Mucosa of rectum (tissue), 2 donors: ENCODE measurements at regions not wholly inside any gene's neighbourhood (a gene's known extent, or its start where the extent isn't known, plus 50 kb on each side); places are given as distances from the start of the nearest gene placed in this dataset.

Experiments
- H3K27ac ChIP-seq, 2 donors: one replicate each; pipeline ENCODE4 v1.7.0; 2013; ENCODE audit warnings: inconsistent platforms in 2 of 2, low read depth in 2 of 2, low read length in 2 of 2
- H3K27me3 ChIP-seq, 2 donors: one replicate each; pipeline ENCODE4 v1.7.0; 2013; ENCODE audit warnings: low read length in 2 of 2; ENCODE audit not compliant: control insufficient read depth in 2 of 2, insufficient read depth in 2 of 2
- H3K36me3 ChIP-seq, 2 donors: one replicate each; pipeline ENCODE4 v1.7.0; 2013; ENCODE audit warnings: low read length in 2 of 2; ENCODE audit not compliant: control insufficient read depth in 2 of 2, insufficient read depth in 2 of 2
- H3K4me1 ChIP-seq, 2 donors: one replicate each; pipeline ENCODE4 v1.7.0; 2013; ENCODE audit warnings: low read length in 2 of 2, mild to moderate bottlenecking in 1 of 2; ENCODE audit not compliant: control insufficient read depth in 2 of 2, insufficient read depth in 2 of 2
- H3K4me3 ChIP-seq, 2 donors: one replicate each; pipeline ENCODE4 v1.7.0; 2013; ENCODE audit warnings: low read length in 2 of 2
- H3K9ac ChIP-seq, 2 donors: one replicate each; pipeline ENCODE4 v1.7.0; 2013; ENCODE audit warnings: low read length in 2 of 2, low read depth in 1 of 2, mild to moderate bottlenecking in 1 of 2
- H3K9me3 ChIP-seq, 2 donors: one replicate each; pipeline ENCODE4 v1.7.0; 2013; ENCODE audit warnings: low read length in 2 of 2; ENCODE audit not compliant: control insufficient read depth in 2 of 2
- donor health status: healthy.
- donor health status: Normal muscosa, but diverticular disease.

DNA sequence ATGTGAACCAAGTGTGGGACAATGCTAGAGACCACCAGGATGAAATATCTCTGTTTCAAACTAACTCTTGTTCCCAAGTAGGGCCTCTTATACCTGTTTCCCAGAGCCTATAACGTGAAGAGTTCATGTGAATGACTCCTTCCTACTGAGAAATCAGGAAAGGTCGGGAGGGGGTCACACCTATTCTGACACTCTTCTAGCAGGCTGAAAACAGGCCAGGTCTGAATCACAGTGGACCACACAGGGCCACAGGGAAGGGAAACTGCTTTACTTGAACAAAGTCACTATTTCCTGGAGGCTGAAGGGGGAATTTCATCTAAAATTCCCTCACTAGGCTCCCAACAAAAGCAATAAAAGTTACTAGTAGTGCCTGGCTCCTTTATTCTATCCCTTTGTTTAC, 88.4 kb upstream of the BMP2 start:
- Histone ChIP-seq H3K27ac (no peak overlapping the region), H3K9me3 (no peaks in the 10 kb centered on the region), H3K27me3 (no peaks in the 10 kb centered on the region), H3K36me3 (no peaks in the 10 kb centered on the region), H3K4me3 (no peak overlapping the region), H3K4me1 (peaks cover 3 to 10% of the 10 kb centered on the region in 2 donors), H3K9ac (no peak overlapping the region)

DNA sequence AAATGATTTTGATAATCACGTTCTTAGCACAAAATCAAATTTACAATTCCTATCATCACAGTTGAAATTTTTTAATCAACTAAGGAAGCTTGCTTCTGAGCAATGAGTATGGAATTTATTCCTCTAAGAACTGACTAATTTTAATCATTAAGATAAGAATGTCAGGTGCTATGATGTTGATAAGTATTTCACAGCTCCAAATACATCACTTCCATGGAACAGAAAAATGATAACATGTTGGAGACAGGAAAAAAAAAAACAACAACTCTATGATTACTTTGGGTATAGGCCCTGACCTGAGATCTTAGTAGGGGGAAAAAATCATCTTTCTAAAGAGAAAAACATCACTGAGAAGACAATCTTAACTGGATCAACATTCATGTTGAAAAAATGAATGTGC, 89.4 kb upstream of the BMP2 start:
- H3K36me3 ChIP-seq: no peaks in the 10 kb centered on the region
- no peak overlapping the region for H3K4me3 ChIP-seq
- H3K9ac ChIP-seq: no peak overlapping the region
- no peak overlapping the region for H3K27ac ChIP-seq
- H3K9me3 ChIP-seq: no peaks in the 10 kb centered on the region
- no peaks in the 10 kb centered on the region for H3K27me3 ChIP-seq
- H3K4me1 ChIP-seq: peaks cover 3 to 6% of the 10 kb centered on the region in 2 donors

DNA sequence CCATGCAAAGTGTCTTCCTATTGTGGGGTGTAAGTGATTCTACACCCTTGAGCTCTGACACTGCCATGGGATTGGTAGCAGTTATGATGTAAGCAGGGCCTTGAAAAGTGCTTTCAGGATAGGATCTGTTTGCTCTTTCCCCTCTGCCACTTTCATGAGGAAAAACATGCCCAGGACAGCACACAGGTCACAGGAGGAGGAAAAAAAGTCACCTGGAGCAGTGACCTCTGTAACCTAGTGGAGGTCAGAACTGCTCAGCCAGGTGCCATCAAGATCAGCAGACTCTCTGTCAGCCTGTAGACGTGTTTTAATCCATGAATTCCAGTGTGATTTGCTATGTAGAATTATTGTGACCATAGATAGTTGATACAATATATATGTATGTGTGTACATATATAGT, 92.7 kb upstream of the BMP2 start:
- Histone ChIP-seq H3K9ac (no peak overlapping the region), H3K27ac (no peak overlapping the region), H3K27me3 (no peaks in the 10 kb centered on the region), H3K9me3 (no peaks in the 10 kb centered on the region), H3K36me3 (no peaks in the 10 kb centered on the region), H3K4me1 (no peaks in the 10 kb centered on the region), H3K4me3 (no peak overlapping the region)

DNA sequence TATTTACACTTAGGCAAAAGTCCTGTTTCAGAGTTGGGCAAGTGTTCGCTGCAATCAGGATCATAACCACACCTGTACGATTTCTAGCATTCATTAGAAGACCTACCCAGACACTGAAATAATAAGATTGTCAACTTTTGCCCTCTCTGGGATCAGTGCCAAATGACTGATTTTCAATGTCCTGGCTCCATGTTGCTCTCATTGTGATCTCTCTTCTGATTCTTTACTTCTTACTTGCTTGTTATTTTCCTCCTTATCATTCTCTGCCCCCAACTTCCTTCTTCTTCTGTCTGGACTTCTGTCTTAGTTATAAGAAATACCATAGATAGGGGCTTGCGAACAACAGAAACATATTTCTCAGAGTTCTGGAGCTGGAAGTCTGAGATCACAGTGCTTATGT, 94.4 kb upstream of the BMP2 start:
- no peak overlapping the region for H3K9ac ChIP-seq
- no peak overlapping the region for H3K4me3 ChIP-seq

DNA sequence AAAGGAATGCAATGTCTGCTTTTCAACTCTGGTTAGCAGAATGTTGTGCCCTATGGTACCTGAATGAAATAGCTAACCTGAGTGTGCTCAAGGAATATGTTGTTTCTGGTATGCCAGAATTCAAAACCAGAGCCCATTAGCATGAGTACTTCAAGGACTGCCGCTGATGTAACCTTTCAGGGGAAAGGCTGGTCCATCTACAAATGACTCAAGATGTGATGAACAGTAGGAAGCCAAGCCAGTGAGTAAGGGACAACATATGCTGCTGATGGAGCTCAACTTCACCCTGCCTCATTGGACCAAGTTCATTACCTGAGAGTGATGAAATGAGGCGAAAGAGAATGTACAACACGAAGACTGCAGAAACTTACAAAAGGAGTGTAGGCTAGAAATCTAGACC, 95.7 kb upstream of the BMP2 start:
- Histone ChIP-seq H3K4me3 (no peak overlapping the region), H3K27ac (no peak overlapping the region), H3K4me1 (no peaks in the 10 kb centered on the region), H3K9me3 (no peaks in the 10 kb centered on the region), H3K9ac (no peak overlapping the region), H3K27me3 (no peaks in the 10 kb centered on the region), H3K36me3 (no peaks in the 10 kb centered on the region)

More for the DNA sequence above, 94.4 kb upstream of the BMP2 start:
- Histone ChIP-seq H3K27ac (no peak overlapping the region), H3K27me3 (no peaks in the 10 kb centered on the region), H3K36me3 (no peaks in the 10 kb centered on the region), H3K4me1 (no peaks in the 10 kb centered on the region), H3K9me3 (no peaks in the 10 kb centered on the region)

DNA sequence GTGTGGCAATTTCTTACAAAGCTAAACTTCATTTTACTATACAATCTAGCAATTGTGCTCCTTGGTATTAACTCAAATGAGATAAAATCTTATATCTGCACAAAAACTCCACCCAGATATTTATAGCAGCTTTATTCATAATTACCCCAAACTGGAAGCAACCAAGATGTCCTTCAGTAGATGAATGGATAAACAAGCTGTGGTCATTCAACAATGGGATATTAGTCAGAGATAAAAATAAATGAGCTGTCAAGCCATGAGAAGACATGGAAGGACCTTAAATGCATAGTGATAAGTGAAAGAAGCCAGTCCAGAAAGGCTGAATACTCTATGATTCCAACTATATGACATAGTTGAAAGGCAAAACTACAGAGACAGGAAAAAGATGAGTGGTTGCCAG, 98.9 kb upstream of the BMP2 start:
- no peaks in the 10 kb centered on the region for H3K27me3 ChIP-seq
- no peak overlapping the region for H3K4me3 ChIP-seq
- H3K9ac ChIP-seq: no peak overlapping the region
- no peaks in the 10 kb centered on the region for H3K9me3 ChIP-seq
- H3K36me3 ChIP-seq: no peaks in the 10 kb centered on the region
- peaks cover 0 to 3% of the 10 kb centered on the region in 2 donors for H3K4me1 ChIP-seq
- no peak overlapping the region for H3K27ac ChIP-seq

DNA sequence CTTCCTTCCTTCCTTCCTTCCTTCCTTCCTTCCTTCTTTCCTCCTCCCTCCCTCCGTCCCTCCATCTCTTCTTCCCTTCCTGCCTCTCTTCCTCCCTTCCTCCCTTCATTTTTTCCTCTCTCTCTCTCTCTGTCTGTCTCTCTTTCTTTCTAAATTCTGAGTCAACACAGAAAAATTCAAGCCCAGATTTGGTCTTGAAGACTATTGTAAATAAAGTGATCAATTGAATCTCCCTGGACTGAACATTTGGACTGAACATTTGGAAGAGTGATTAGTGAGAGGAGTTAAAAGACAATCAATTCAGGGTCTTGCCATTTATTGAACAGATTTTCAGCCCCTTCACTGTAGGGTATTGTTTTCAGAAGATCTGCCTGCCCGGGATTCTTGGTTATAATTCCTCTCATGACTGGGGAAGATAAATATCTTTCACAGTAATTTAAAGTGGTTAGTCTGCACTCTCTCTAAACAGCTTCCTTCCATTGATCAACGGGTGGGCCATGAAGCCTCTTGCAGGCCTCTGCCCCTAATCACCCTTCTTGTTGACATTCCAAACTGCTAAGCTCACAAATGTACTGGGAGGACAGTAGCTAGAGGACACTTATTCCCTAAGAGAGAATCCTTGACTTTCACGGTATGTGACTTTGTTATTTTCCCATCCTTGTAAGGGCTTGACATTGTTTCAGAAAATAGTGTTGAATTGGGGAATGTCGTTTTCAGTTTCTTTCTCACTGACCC, 101.7 kb upstream of the BMP2 start:
- Histone ChIP-seq H3K4me1 (peaks cover 9 to 17% of the 10 kb centered on the region in 2 donors), H3K9ac (no peak overlapping the region), H3K36me3 (no peaks in the 10 kb centered on the region), H3K27ac (peak overlapping the region in 1 of 2 donors; percentile 3), H3K27me3 (no peaks in the 10 kb centered on the region), H3K4me3 (no peak overlapping the region), H3K9me3 (no peaks in the 10 kb centered on the region)

DNA sequence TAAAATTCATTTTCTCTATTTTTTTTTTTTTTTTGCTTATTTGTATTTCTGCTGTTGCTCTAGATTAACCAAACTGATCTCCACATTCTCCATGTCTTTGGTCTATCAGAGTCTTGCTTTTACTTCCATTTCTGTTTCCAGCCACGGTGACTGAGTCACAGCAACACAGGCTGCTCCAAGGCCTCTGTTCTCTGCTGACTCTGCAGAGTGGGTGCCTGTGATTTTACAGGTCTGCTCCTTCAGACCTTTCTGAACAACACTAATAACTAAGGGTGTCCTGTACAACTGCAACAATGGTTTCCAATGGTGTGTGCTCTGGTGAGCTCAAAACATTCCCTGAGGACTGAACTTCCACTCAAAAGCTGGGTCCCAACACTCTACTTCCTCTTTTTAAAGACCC, 102.3 kb upstream of the BMP2 start:
- H3K9me3 ChIP-seq: no peaks in the 10 kb centered on the region
- no peak overlapping the region for H3K9ac ChIP-seq
- no peaks in the 10 kb centered on the region for H3K36me3 ChIP-seq
- H3K27ac ChIP-seq: no peak overlapping the region
- no peak overlapping the region for H3K4me3 ChIP-seq
- peaks cover 12 to 21% of the 10 kb centered on the region in 2 donors for H3K4me1 ChIP-seq
- H3K27me3 ChIP-seq: no peaks in the 10 kb centered on the region

DNA sequence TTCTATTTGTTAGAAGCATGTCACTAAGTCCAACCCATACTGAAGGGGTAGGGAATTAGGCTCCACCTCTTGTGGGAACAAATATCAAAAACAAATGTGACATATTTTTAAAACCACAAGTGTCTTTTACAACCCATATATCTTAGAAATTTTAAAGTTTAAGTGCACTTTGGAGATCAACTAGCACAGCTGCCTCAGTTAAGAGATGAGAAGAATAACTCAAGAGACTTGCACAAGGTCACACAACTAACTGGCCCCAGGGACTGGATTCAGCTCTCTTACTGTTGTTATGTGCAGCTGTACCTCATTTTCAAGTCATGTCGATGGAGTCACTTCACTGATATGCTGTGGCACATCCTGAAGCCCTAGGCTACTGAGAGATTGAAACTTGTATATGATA, 102.9 kb upstream of the BMP2 start:
- H3K36me3 ChIP-seq: no peaks in the 10 kb centered on the region
- H3K27me3 ChIP-seq: no peaks in the 10 kb centered on the region
- H3K4me3 ChIP-seq: no peak overlapping the region
- H3K4me1 ChIP-seq: peaks cover 12 to 25% of the 10 kb centered on the region in 2 donors
- H3K27ac ChIP-seq: no peak overlapping the region
- H3K9ac ChIP-seq: no peak overlapping the region
- H3K9me3 ChIP-seq: no peaks in the 10 kb centered on the region

DNA sequence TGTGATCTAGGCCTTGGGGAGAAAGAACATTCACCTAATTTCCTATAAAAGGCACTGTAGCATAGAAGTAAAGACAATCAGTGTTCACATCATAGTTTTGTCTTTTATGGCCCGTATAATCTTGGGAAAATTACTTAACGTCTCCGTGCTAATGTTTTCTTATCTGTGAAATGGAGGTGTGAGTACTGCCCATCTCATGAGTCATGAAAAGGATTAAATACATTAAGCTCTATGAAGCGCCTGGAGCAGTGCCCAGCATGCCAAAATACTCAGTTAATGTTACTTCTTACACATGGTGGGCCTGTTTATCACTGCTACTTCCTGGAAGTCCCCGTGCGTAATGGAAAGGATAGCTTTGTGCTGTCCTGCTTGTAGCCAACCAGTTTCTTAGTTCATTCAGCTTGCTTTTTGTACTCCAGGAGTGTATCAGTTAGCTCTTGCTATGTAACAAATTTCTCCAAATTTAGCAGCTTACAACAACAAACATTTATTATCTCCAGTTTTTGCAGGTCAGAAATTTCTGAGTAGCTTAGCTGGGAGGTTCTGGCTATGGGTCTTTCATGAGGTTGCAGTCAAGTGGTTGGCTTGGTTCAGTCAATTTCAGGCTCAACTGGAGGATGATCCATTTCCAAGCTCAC, 103.6 kb upstream of the BMP2 start:
- no peaks in the 10 kb centered on the region for H3K27me3 ChIP-seq
- H3K4me1 ChIP-seq: peaks cover 12 to 25% of the 10 kb centered on the region in 2 donors
- H3K9me3 ChIP-seq: no peaks in the 10 kb centered on the region
- H3K36me3 ChIP-seq: no peaks in the 10 kb centered on the region
- no peak overlapping the region for H3K4me3 ChIP-seq
- no peak overlapping the region for H3K9ac ChIP-seq
- peak overlapping the region; percentile 61 to 69 for H3K27ac ChIP-seq
